SK-N-SH (cell line): ENCODE measurements at regions not wholly inside any gene's neighbourhood (a gene's known extent, or its start where the extent isn't known, plus 50 kb on each side); places are given as distances from the start of the nearest gene placed in this dataset.

Source experiments
- CTCF ChIA-PET: fragments of 300-600, 350-600 bp; formaldehyde crosslinking; extraction: SDS; loops from one replicate; lab custom pipeline; 2021; lab: Yijun Ruan, JAX
- POLR2A ChIA-PET: fragments of 350-600 bp; sonication (Branson Sonifier 250); formaldehyde crosslinking; extraction: SDS; loops from one replicate; lab custom pipeline; 2020; ENCODE audit warnings: antibody characterized with exemption, inconsistent platforms; lab: Yijun Ruan, JAX
- DNase-seq: peaks from one replicate; pipeline ENCODE4 v3.0.0; 2012
- H2AFZ ChIP-seq: fragments of 200-600 bp; sonication (generic); 2 replicates; pipeline ENCODE4 v1.8.1; 2016; ENCODE audit warnings: antibody characterized with exemption, mild to moderate bottlenecking, low read depth
- H3F3A ChIP-seq: fragments of 200-600 bp; sonication (generic); replicated peaks from 2 replicates; pipeline ENCODE3; 2016; ENCODE audit warnings: antibody characterized with exemption, mild to moderate bottlenecking; ENCODE audit not compliant: insufficient read depth
- H3K27ac ChIP-seq, 2 experiments: fragments of 200-500 bp in 1 of 2; fragments of 200-600 bp in 1 of 2; sonication (Bioruptor generic) in 1 of 2; sonication (generic), shearing (Covaris generic) in 1 of 2; 2 replicates each; pipeline versions ENCODE4 v1.5.1 to v1.6.1; 2014 to 2016; ENCODE audit warnings: low read depth in 2 of 2, inconsistent platforms in 1 of 2, low read length in 1 of 2, mild to moderate bottlenecking in 1 of 2, mixed read lengths in 1 of 2
- H3K27me3 ChIP-seq: fragments of 200-600 bp; sonication (generic), shearing (Covaris generic); 2 replicates; pipeline ENCODE4 v1.6.1; 2016; ENCODE audit warnings: mixed run types; ENCODE audit not compliant: insufficient read depth
- H3K36me3 ChIP-seq, 2 experiments: fragments of 200-500 bp in 1 of 2; fragments of 200-600 bp in 1 of 2; sonication (Bioruptor generic) in 1 of 2; sonication (generic) in 1 of 2; replicated peaks in 1 of 2; 2 replicates each; pipeline versions ENCODE3 to v1.5.1; 2014 to 2016; ENCODE audit warnings: low read length in 1 of 2, mild to moderate bottlenecking in 1 of 2; ENCODE audit not compliant: insufficient read depth in 2 of 2, control insufficient read depth in 1 of 2
- H3K4me1 ChIP-seq, 2 experiments: fragments of 200-500 bp in 1 of 2; fragments of 200-600 bp in 1 of 2; sonication (Bioruptor generic) in 1 of 2; sonication (generic), shearing (Covaris generic) in 1 of 2; 2 replicates each; pipeline versions ENCODE4 v1.5.1 to v1.6.1; 2014 to 2016; ENCODE audit warnings: low read depth in 1 of 2, low read length in 1 of 2, mixed run types in 1 of 2; ENCODE audit not compliant: insufficient read depth in 2 of 2, control insufficient read depth in 1 of 2
- H3K4me2 ChIP-seq: fragments of 200-600 bp; sonication (generic), shearing (Covaris generic); 2 replicates; pipeline ENCODE4 v1.6.1; 2017; ENCODE audit warnings: mixed run types
- H3K4me3 ChIP-seq, 2 experiments: fragments of 200-500 bp in 1 of 2; fragments of 200-600 bp in 1 of 2; sonication (Bioruptor generic) in 1 of 2; sonication (generic), shearing (Covaris generic) in 1 of 2; 2 replicates each; pipeline versions ENCODE4 v1.5.1 to v1.8.1; 2014 to 2016; ENCODE audit warnings: low read depth in 2 of 2, inconsistent platforms in 1 of 2, low read length in 1 of 2, mild to moderate bottlenecking in 1 of 2, mixed read lengths in 1 of 2, moderate library complexity in 1 of 2
- H3K79me2 ChIP-seq: fragments of 200-600 bp; sonication (generic); 2 replicates; pipeline ENCODE4 v1.8.1; 2017; ENCODE audit warnings: mild to moderate bottlenecking; ENCODE audit not compliant: insufficient read depth
- H3K9ac ChIP-seq: fragments of 200-600 bp; sonication (generic); 2 replicates; pipeline ENCODE4 v1.6.1; 2017; ENCODE audit warnings: mixed run types
- H3K9me2 ChIP-seq: fragments of 200-600 bp; sonication (generic); 2 replicates; pipeline ENCODE4 v1.6.1; 2017; ENCODE audit warnings: mixed run types
- H3K9me3 ChIP-seq: fragments of 200-600 bp; sonication (generic); 2 replicates; pipeline ENCODE4 v1.6.1; 2017; ENCODE audit warnings: mixed run types, mild to moderate bottlenecking, moderate library complexity
- H4K20me1 ChIP-seq: fragments of 200-600 bp; sonication (generic); 2 replicates; pipeline ENCODE4 v1.6.1; 2017; ENCODE audit warnings: mild to moderate bottlenecking, mixed run types; ENCODE audit not compliant: insufficient read depth
- CHD2 ChIP-seq: fragments of 150-350 bp; IDR thresholded peaks from 2 replicates; pipeline ENCODE4 v1.6.1; 2018; ENCODE audit warnings: low read length; ENCODE audit not compliant: partially characterized antibody
- EP300 ChIP-seq, 2 experiments: IDR thresholded peaks; 2 replicates each; pipeline versions ENCODE4 v1.4.0 to v1.6.1; 2012; ENCODE audit warnings: borderline replicate concordance in 1 of 2, low read depth in 1 of 2, low read length in 1 of 2
- FOSL2 ChIP-seq: IDR thresholded peaks from 2 replicates; pipeline ENCODE4 v1.4.0; 2012; ENCODE audit warnings: low read depth, mild to moderate bottlenecking, moderate library complexity, borderline replicate concordance
- FOXJ3 ChIP-seq: sonication (generic); formaldehyde crosslinking; IDR thresholded peaks from 2 replicates; pipeline ENCODE4 v1.5.1; 2020; ENCODE audit warnings: mild to moderate bottlenecking, missing genetic modification reagents
- FOXM1 ChIP-seq: IDR thresholded peaks from 2 replicates; pipeline ENCODE4 v1.4.0; 2012; ENCODE audit warnings: low read depth, mild to moderate bottlenecking
- GABPA ChIP-seq: IDR thresholded peaks from 2 replicates; pipeline ENCODE4 v1.4.0; 2012; ENCODE audit warnings: low read depth, mild to moderate bottlenecking
- IRF3 ChIP-seq: fragments of 150-350 bp; IDR thresholded peaks from 2 replicates; pipeline ENCODE4 v1.6.1; 2016; ENCODE audit warnings: mild to moderate bottlenecking, low read depth, low read length
- MAX ChIP-seq: IDR thresholded peaks from 2 replicates; pipeline ENCODE4 v1.4.0; 2012; ENCODE audit warnings: low read depth
- MXI1 ChIP-seq: IDR thresholded peaks from 2 replicates; pipeline ENCODE4 v1.6.1; 2012; ENCODE audit warnings: mild to moderate bottlenecking, low read depth, low read length, improper control_type of control experiment
- NFIC ChIP-seq: IDR thresholded peaks from 2 replicates; pipeline ENCODE4 v1.4.0; 2012; ENCODE audit warnings: borderline replicate concordance
- NRF1 ChIP-seq: IDR thresholded peaks from 2 replicates; pipeline ENCODE4 v1.6.1; 2012; ENCODE audit warnings: low read depth, mild to moderate bottlenecking, low read length
- RXRA ChIP-seq: IDR thresholded peaks from 2 replicates; pipeline ENCODE4 v1.4.0; 2012; ENCODE audit warnings: low read depth, mild to moderate bottlenecking, borderline replicate concordance
- TCF12 ChIP-seq: IDR thresholded peaks from 2 replicates; pipeline ENCODE4 v1.4.0; 2012
- TEAD4 ChIP-seq: IDR thresholded peaks from 2 replicates; pipeline ENCODE4 v1.4.0; 2012; ENCODE audit warnings: mild to moderate bottlenecking, borderline replicate concordance; ENCODE audit not compliant: insufficient read depth
- YY1 ChIP-seq: IDR thresholded peaks from 2 replicates; pipeline ENCODE4 v1.4.0; 2012; ENCODE audit warnings: low read depth, mild to moderate bottlenecking
- WGBS: methylation state at CpG from one replicate; pipeline ENCODE4 v1.1.6; 2017; ENCODE audit warnings: low lambda C conversion rate; 5-methylcytosine and 5-hydroxymethylcytosine counted together
- TF ChIP-seq, protein P1 (sequence below): IDR thresholded peaks from 2 replicates; pipeline ENCODE4 v1.6.1; 2012; ENCODE audit warnings: mild to moderate bottlenecking, low read depth, low read length, moderate library complexity
- TF ChIP-seq, protein P2 (sequence below): IDR thresholded peaks from 2 replicates; pipeline ENCODE4 v1.4.0; 2012; ENCODE audit warnings: low read depth, borderline replicate concordance
- TF ChIP-seq, protein P3 (sequence below): IDR thresholded peaks from 2 replicates; pipeline ENCODE4; 2012

- H3K4me3 ChIP-seq: no peak overlapping the region
- TF ChIP-seq RXRA (no peak), EP300 (IDR thresholded peaks at IDR 0.05; ENCODE audit: borderline replicate concordance in 1 of 2, low read depth in 1 of 2, low read length in 1 of 2) (no peak), NRF1 (no peak), MAX (no peak), FOSL2 (no peak), FOXM1 (no peak), MXI1 (no peak), YY1 (no peak), TCF12 (no peak), NFIC (no peak)
- TF ChIP-seq, protein P1, sequence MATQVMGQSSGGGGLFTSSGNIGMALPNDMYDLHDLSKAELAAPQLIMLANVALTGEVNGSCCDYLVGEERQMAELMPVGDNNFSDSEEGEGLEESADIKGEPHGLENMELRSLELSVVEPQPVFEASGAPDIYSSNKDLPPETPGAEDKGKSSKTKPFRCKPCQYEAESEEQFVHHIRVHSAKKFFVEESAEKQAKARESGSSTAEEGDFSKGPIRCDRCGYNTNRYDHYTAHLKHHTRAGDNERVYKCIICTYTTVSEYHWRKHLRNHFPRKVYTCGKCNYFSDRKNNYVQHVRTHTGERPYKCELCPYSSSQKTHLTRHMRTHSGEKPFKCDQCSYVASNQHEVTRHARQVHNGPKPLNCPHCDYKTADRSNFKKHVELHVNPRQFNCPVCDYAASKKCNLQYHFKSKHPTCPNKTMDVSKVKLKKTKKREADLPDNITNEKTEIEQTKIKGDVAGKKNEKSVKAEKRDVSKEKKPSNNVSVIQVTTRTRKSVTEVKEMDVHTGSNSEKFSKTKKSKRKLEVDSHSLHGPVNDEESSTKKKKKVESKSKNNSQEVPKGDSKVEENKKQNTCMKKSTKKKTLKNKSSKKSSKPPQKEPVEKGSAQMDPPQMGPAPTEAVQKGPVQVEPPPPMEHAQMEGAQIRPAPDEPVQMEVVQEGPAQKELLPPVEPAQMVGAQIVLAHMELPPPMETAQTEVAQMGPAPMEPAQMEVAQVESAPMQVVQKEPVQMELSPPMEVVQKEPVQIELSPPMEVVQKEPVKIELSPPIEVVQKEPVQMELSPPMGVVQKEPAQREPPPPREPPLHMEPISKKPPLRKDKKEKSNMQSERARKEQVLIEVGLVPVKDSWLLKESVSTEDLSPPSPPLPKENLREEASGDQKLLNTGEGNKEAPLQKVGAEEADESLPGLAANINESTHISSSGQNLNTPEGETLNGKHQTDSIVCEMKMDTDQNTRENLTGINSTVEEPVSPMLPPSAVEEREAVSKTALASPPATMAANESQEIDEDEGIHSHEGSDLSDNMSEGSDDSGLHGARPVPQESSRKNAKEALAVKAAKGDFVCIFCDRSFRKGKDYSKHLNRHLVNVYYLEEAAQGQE: no peak
- TF ChIP-seq, protein P2, sequence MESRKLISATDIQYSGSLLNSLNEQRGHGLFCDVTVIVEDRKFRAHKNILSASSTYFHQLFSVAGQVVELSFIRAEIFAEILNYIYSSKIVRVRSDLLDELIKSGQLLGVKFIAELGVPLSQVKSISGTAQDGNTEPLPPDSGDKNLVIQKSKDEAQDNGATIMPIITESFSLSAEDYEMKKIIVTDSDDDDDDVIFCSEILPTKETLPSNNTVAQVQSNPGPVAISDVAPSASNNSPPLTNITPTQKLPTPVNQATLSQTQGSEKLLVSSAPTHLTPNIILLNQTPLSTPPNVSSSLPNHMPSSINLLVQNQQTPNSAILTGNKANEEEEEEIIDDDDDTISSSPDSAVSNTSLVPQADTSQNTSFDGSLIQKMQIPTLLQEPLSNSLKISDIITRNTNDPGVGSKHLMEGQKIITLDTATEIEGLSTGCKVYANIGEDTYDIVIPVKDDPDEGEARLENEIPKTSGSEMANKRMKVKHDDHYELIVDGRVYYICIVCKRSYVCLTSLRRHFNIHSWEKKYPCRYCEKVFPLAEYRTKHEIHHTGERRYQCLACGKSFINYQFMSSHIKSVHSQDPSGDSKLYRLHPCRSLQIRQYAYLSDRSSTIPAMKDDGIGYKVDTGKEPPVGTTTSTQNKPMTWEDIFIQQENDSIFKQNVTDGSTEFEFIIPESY: no peak
- ChIA-PET CTCF (no interaction called here), POLR2A (no interaction called here)
- no peaks in the 10 kb centered on the region for H3K9me3 ChIP-seq
- H3K4me1 ChIP-seq: no peaks in the 10 kb centered on the region
- H3K27me3 ChIP-seq: no peaks in the 10 kb centered on the region
- H4K20me1 ChIP-seq: no peaks in the 10 kb centered on the region
- no peaks in the 10 kb centered on the region for H3K79me2 ChIP-seq
- no peak overlapping the region for H3K4me2 ChIP-seq
- H3K9ac ChIP-seq: no peak overlapping the region
- WGBS: 19% methylated on average over 2 of the region's 2 CpGs
- no peaks in the 10 kb centered on the region for H3F3A ChIP-seq
- no peak for DNase-seq
- no peak overlapping the region for H3K27ac ChIP-seq
- no peaks in the 10 kb centered on the region for H3K9me2 ChIP-seq
- H2AFZ ChIP-seq: no peak overlapping the region
- no peaks in the 10 kb centered on the region for H3K36me3 ChIP-seq
These were observed 439.9 kb upstream of the GBE1 start for GRCh38 chr3:82201316-82201715.

DNA sequence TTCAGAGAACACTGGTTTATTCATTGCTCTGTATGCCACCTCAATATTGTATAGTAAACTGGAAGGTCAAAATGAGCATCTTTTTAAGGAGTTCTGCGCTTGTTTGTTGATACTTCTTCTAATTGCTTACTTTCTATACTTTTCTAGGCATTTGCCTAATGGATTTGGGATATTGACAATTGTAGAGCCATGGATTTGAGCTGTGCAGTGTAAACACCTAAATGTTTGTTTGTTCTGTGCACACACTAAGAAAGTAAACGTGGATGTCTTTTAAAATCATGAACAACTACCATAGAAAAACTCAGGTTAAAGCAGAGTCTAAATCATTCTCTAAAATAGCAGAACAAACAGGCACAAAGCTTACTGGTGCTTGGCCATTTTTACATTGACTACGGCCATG is 436.6 kb upstream of the GBE1 start:
- H4K20me1 ChIP-seq: no peaks in the 10 kb centered on the region
- no peaks in the 10 kb centered on the region for H3K27me3 ChIP-seq
- no peaks in the 10 kb centered on the region for H3K79me2 ChIP-seq
- no peaks in the 10 kb centered on the region for H3K4me1 ChIP-seq
- CTCF ChIA-PET: no interaction called here
- H2AFZ ChIP-seq: no peak overlapping the region
- H3K27ac ChIP-seq: no peak overlapping the region
- WGBS: 16% methylated on average over 3 of the region's 3 CpGs
- no peaks in the 10 kb centered on the region for H3K9me2 ChIP-seq
- H3K9ac ChIP-seq: no peak overlapping the region
- no peak for DNase-seq
- no peak for TF ChIP-seq IRF3
- no peak for TF ChIP-seq EP300 (IDR thresholded peaks at IDR 0.05; ENCODE audit: borderline replicate concordance in 1 of 2, low read depth in 1 of 2, low read length in 1 of 2)
- TF ChIP-seq GABPA: no peak
- TF ChIP-seq CHD2: no peak
- TF ChIP-seq FOXJ3 (CRISPR knock-in tag): no peak
- no peak for TF ChIP-seq TEAD4
- TF ChIP-seq TCF12: no peak
- TF ChIP-seq, protein P3, sequence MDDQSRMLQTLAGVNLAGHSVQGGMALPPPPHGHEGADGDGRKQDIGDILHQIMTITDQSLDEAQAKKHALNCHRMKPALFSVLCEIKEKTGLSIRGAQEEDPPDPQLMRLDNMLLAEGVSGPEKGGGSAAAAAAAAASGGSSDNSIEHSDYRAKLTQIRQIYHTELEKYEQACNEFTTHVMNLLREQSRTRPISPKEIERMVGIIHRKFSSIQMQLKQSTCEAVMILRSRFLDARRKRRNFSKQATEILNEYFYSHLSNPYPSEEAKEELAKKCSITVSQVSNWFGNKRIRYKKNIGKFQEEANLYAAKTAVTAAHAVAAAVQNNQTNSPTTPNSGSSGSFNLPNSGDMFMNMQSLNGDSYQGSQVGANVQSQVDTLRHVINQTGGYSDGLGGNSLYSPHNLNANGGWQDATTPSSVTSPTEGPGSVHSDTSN: no peak
- no peak for TF ChIP-seq NRF1
- no peak for TF ChIP-seq RXRA
- TF ChIP-seq FOSL2: no peak
- no peak for TF ChIP-seq YY1
- POLR2A ChIA-PET: no interaction called here
- no peak overlapping the region for H3K4me3 ChIP-seq
- no peaks in the 10 kb centered on the region for H3F3A ChIP-seq
- no peaks in the 10 kb centered on the region for H3K36me3 ChIP-seq
- no peaks in the 10 kb centered on the region for H3K9me3 ChIP-seq
- H3K4me2 ChIP-seq: no peak overlapping the region
